OCI-LY7 (cell line): ENCODE measurements at regions not wholly inside any gene's neighbourhood (a gene's known extent, or its start where the extent isn't known, plus 50 kb on each side); places are given as distances from the start of the nearest gene placed in this dataset.

Experiments
- CTCF ChIP-seq: fragments of 200-600 bp; sonication (generic); conservative IDR thresholded peaks from 2 replicates; pipeline ENCODE4 v1.5.1; 2014; ENCODE audit warnings: mild to moderate bottlenecking, antibody characterized with exemption, low read length, moderate library complexity, mixed read lengths
- EZH2phosphoT487 ChIP-seq: fragments of 200-600 bp; sonication (generic); IDR thresholded peaks from 2 replicates; pipeline ENCODE4 v1.6.1; 2018; ENCODE audit warnings: low read depth, borderline replicate concordance, mild to moderate bottlenecking, mixed run types, antibody characterized with exemption, low read length, moderate library complexity, mixed read lengths

- TF ChIP-seq CTCF (no peak), EZH2phosphoT487 (no peak)
Observed at GRCh38 chr4:155120536-155120935, 87.9 kb upstream of the NPY2R start.
